Keratinocyte (primary cell): ENCODE measurements at regions not wholly inside any gene's neighbourhood (a gene's known extent, or its start where the extent isn't known, plus 50 kb on each side); places are given as distances from the start of the nearest gene placed in this dataset.

Experiments used
- EZH2 ChIP-seq: IDR thresholded peaks from one replicate; pipeline ENCODE4 v1.6.1; 2012; ENCODE audit warnings: inconsistent platforms, mild to moderate bottlenecking, low read length, moderate library complexity
- TF ChIP-seq, protein P1 (sequence below), 3 experiments: IDR thresholded peaks in 1 of 3; conservative IDR thresholded peaks in 1 of 3; optimal IDR thresholded peaks in 1 of 3; 2 replicates in 2 of 3; 3 replicates in 1 of 3; pipeline versions ENCODE3 to v1.5.1; 2011; ENCODE audit warnings: low read length in 3 of 3, mild to moderate bottlenecking in 3 of 3, moderate library complexity in 2 of 3, control low read depth in 1 of 3, inconsistent platforms in 1 of 3; ENCODE audit not compliant: insufficient read depth in 2 of 3; ENCODE audit errors: extremely low read depth in 1 of 3

DNA sequence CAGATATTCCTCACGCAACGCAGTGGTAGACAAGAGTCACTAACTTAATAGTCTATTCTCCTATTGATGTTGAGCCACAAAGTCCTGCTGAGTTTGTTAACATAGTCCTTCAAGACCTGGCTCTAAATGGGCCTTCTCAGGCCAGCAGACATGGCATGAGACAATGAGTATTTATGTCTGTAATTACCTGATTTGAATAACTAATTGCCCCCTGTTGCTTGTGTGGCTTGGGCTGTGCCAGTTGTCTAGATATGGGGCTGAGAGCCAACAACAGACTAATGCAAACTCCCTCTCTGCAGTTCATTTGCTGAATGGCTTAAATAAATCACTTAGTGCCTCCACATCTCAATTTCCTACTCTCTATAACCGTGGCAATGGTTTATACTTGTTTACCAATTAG, 65.5 kb upstream of the VWC2 start:
- TF ChIP-seq, protein P1, sequence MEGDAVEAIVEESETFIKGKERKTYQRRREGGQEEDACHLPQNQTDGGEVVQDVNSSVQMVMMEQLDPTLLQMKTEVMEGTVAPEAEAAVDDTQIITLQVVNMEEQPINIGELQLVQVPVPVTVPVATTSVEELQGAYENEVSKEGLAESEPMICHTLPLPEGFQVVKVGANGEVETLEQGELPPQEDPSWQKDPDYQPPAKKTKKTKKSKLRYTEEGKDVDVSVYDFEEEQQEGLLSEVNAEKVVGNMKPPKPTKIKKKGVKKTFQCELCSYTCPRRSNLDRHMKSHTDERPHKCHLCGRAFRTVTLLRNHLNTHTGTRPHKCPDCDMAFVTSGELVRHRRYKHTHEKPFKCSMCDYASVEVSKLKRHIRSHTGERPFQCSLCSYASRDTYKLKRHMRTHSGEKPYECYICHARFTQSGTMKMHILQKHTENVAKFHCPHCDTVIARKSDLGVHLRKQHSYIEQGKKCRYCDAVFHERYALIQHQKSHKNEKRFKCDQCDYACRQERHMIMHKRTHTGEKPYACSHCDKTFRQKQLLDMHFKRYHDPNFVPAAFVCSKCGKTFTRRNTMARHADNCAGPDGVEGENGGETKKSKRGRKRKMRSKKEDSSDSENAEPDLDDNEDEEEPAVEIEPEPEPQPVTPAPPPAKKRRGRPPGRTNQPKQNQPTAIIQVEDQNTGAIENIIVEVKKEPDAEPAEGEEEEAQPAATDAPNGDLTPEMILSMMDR (optimal IDR thresholded peaks at IDR 0.05 in 1 of 3, IDR thresholded peaks at IDR 0.05 in 1 of 3, conservative IDR thresholded peaks at IDR 0.05 in 1 of 3; ENCODE audit: extremely low read depth in 1 of 3, insufficient read depth in 2 of 3, low read length in 3 of 3) = no peak
- TF ChIP-seq EZH2 = no peak
